ENCODE measurements at regions not wholly inside any gene's neighbourhood (a gene's known extent, or its start where the extent isn't known, plus 50 kb on each side); places are given as distances from the start of the nearest gene placed in this dataset.
"Not testable (repeated sequence)": the region's sequence is repeated elsewhere in the genome, so short reads cannot be mapped to it uniquely, and the experiment has no call there.

- no peak for DNase-seq (ENCODE audit: low read depth)
Measured at GRCh38 chr6:40887079-40887791, 151.8 kb downstream of the UNC5CL start.

GRCh38 chr6:40885139-40885774, 153.8 kb downstream of the UNC5CL start:
- DNase-seq (ENCODE audit: low read depth), result no peak

- DNase-seq (ENCODE audit: low read depth), result no peak
Measured at GRCh38 chr6:40882323-40882997, 156.6 kb downstream of the UNC5CL start.

- DNase-seq (ENCODE audit: low read depth), result no peak
Measured at GRCh38 chr6:40881501-40881900, 157.5 kb downstream of the UNC5CL start.

- DNase-seq (ENCODE audit: low read depth), result no peak
Measured at GRCh38 chr6:40880906-40881305, 158.1 kb downstream of the UNC5CL start.

- DNase-seq (ENCODE audit: low read depth), result no peak
Measured at GRCh38 chr6:40879169-40879568, 159.9 kb downstream of the UNC5CL start.

GRCh38 chr6:40877362-40877761, 161.7 kb downstream of the UNC5CL start:
- no peak for DNase-seq (ENCODE audit: low read depth)

GRCh38 chr6:40876336-40876735, 162.7 kb downstream of the UNC5CL start:
- no peak for DNase-seq (ENCODE audit: low read depth)

- no peak for DNase-seq (ENCODE audit: low read depth)
Measured at GRCh38 chr6:40874495-40874894, 164.5 kb downstream of the UNC5CL start.

- DNase-seq (ENCODE audit: low read depth), result no peak
Measured at GRCh38 chr6:40871424-40871823, 167.6 kb downstream of the UNC5CL start.

GRCh38 chr6:40868089-40868865, 170.7 kb downstream of the UNC5CL start:
- DNase-seq (ENCODE audit: low read depth), result not testable (repeated sequence)

- DNase-seq (ENCODE audit: low read depth), result not testable (repeated sequence)
Measured at GRCh38 chr6:40867527-40867926, 171.5 kb downstream of the UNC5CL start.

GRCh38 chr6:40865259-40865658, 173.8 kb downstream of the UNC5CL start:
- not testable (repeated sequence) for DNase-seq (ENCODE audit: low read depth)

- no peak for DNase-seq (ENCODE audit: low read depth)
Measured at GRCh38 chr6:40860443-40860842, 178.6 kb downstream of the UNC5CL start.

GRCh38 chr6:40856271-40856670, 182.8 kb downstream of the UNC5CL start:
- DNase-seq (ENCODE audit: low read depth), result no peak

- no peak for DNase-seq (ENCODE audit: low read depth)
Measured at GRCh38 chr6:40855168-40855880, 183.7 kb downstream of the UNC5CL start.

- DNase-seq (ENCODE audit: low read depth), result no peak
Measured at GRCh38 chr6:40854592-40854991, 184.4 kb downstream of the UNC5CL start.

- DNase-seq (ENCODE audit: low read depth), result no peak
Measured at GRCh38 chr6:40852779-40853373, 186.1 kb downstream of the UNC5CL start.

GRCh38 chr6:40849546-40849945, 189.5 kb downstream of the UNC5CL start:
- DNase-seq (ENCODE audit: low read depth), result no peak

- DNase-seq (ENCODE audit: low read depth), result no peak
Measured at GRCh38 chr6:40848868-40849514, 190.0 kb downstream of the UNC5CL start.

- DNase-seq (ENCODE audit: low read depth), result no peak
Measured at GRCh38 chr6:40848038-40848437, 191.0 kb downstream of the UNC5CL start.

All from forelimb muscle (tissue), 1 donor.